GM12874 (cell line): ENCODE measurements at regions not wholly inside any gene's neighbourhood (a gene's known extent, or its start where the extent isn't known, plus 50 kb on each side); places are given as distances from the start of the nearest gene placed in this dataset.

ENCODE experiments used
- TF ChIP-seq, protein P1 (sequence below): IDR thresholded peaks from 2 replicates; pipeline ENCODE4 v1.5.1; 2011; ENCODE audit warnings: low read depth, mild to moderate bottlenecking, control low read depth, low read length, moderate library complexity; ENCODE audit not compliant: insufficient read depth

GRCh38 chr14:37939442-37940028 lies 268.2 kb upstream of the SSTR1 start:
- TF ChIP-seq, protein P1, sequence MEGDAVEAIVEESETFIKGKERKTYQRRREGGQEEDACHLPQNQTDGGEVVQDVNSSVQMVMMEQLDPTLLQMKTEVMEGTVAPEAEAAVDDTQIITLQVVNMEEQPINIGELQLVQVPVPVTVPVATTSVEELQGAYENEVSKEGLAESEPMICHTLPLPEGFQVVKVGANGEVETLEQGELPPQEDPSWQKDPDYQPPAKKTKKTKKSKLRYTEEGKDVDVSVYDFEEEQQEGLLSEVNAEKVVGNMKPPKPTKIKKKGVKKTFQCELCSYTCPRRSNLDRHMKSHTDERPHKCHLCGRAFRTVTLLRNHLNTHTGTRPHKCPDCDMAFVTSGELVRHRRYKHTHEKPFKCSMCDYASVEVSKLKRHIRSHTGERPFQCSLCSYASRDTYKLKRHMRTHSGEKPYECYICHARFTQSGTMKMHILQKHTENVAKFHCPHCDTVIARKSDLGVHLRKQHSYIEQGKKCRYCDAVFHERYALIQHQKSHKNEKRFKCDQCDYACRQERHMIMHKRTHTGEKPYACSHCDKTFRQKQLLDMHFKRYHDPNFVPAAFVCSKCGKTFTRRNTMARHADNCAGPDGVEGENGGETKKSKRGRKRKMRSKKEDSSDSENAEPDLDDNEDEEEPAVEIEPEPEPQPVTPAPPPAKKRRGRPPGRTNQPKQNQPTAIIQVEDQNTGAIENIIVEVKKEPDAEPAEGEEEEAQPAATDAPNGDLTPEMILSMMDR, result no peak

DNA sequence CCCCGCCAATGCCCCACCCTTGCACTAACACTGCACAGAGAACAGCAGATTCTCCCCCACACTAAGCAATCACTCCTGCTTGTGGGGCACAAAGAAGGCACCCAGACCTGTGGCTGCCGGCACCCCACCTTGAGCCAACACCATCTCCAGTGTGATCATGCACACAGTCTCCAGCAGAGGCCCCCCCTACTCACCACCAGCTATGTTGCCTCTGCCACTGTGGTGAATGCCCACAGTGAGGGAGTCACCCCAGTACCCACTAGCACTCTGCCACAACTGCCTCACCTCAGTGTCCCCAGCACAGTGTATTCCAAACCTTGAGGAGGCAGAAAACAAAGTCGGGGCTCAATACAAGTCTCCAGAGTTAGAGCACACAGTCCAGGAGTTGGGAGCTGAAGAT lies 261.7 kb upstream of the SSTR1 start:
- TF ChIP-seq, protein P1, result no peak

GRCh38 chr14:37946819-37947218 lies 260.9 kb upstream of the SSTR1 start:
- TF ChIP-seq, protein P1, result no peak

GRCh38 chr14:37948266-37948665 lies 259.4 kb upstream of the SSTR1 start:
- TF ChIP-seq, protein P1, result no peak

- TF ChIP-seq, protein P1, result no peak
Observed at GRCh38 chr14:37968664-37969240, 239.0 kb upstream of the SSTR1 start.

DNA sequence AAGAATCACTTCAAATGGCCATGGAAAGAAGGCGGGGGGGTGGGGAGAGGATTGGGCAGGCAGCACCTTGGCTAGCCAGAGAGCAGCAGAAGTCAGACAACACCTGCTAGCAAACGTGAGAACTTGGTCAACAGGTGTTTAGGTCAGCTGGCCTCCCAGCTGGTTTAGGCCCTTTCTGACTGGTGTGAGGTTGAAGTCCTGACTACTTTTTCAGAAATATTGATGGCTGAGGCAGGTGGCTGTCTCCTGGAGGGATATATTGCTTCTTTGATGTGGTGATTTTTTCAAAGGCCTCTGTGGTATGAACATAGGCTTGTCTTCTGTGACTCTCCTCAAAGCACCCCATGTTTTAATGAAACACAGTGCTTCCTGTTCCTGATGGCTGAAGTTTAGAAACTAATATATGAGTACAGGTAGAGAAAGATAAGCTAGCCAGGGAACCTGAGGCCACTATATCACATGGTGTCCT lies 238.2 kb upstream of the SSTR1 start:
- TF ChIP-seq, protein P1, result no peak

GRCh38 chr14:37970696-37971095 lies 237.0 kb upstream of the SSTR1 start:
- TF ChIP-seq, protein P1, result no peak
